GM12878 (cell line): ENCODE measurements at regions not wholly inside any gene's neighbourhood (a gene's known extent, or its start where the extent isn't known, plus 50 kb on each side); places are given as distances from the start of the nearest gene placed in this dataset.

ENCODE experiments used
- BHLHE40 ChIP-seq, 2 experiments: fragments of 450-650 bp in 1 of 2; IDR thresholded peaks; 2 replicates each; pipeline ENCODE4 v1.6.1; 2011 to 2017; ENCODE audit warnings: low read depth in 2 of 2, borderline replicate concordance in 1 of 2, improper control_type of control experiment in 1 of 2, low read length in 1 of 2, mild to moderate bottlenecking in 1 of 2
- CHD2 ChIP-seq: IDR thresholded peaks from 2 replicates; pipeline ENCODE4 v1.6.1; 2011; ENCODE audit warnings: low read depth, low read length, improper control_type of control experiment, borderline replicate concordance
- ESRRA ChIP-seq: IDR thresholded peaks from 2 replicates; pipeline ENCODE4 v1.6.1; 2012; ENCODE audit warnings: mild to moderate bottlenecking, low read length, improper control_type of control experiment
- HCFC1 ChIP-seq: fragments of 150-350 bp; IDR thresholded peaks from 2 replicates; pipeline ENCODE4 v1.6.1; 2014; ENCODE audit warnings: low read length
- HDGF ChIP-seq: fragments of 450-650 bp; IDR thresholded peaks from 2 replicates; pipeline ENCODE4 v1.6.1; 2016; ENCODE audit warnings: antibody characterized with exemption
- KDM1A ChIP-seq: fragments of 200-600 bp; sonication (generic); IDR thresholded peaks from 2 replicates; pipeline ENCODE4 v1.6.1; 2016; ENCODE audit warnings: borderline replicate concordance
- NFIC ChIP-seq: IDR thresholded peaks from 2 replicates; pipeline ENCODE4 v1.6.1; 2012; ENCODE audit warnings: low read depth, mild to moderate bottlenecking, inconsistent platforms, low read length, moderate library complexity
- POLR2A ChIP-seq: IDR thresholded peaks from 2 replicates; pipeline ENCODE4 v1.6.1; 2011; ENCODE audit warnings: low read depth, mild to moderate bottlenecking, low read length
- REST ChIP-seq: IDR thresholded peaks from 2 replicates; pipeline ENCODE4 v1.6.1; 2012; ENCODE audit warnings: mild to moderate bottlenecking, low read depth, low read length
- TAF1 ChIP-seq: IDR thresholded peaks from 2 replicates; pipeline ENCODE4 v1.6.1; 2011; ENCODE audit warnings: mild to moderate bottlenecking, low read depth, low read length, borderline replicate concordance
- YBX1 ChIP-seq: fragments of 450-650 bp; IDR thresholded peaks from 2 replicates; pipeline ENCODE4 v1.6.1; 2016; ENCODE audit warnings: antibody characterized with exemption
- YY1 ChIP-seq: IDR thresholded peaks from 2 replicates; pipeline ENCODE4 v1.6.1; 2011; ENCODE audit warnings: low read depth, mild to moderate bottlenecking, low read length
- TF ChIP-seq, protein P1 (sequence below): fragments of 450-650 bp; IDR thresholded peaks from 2 replicates; pipeline ENCODE4 v1.6.1; 2017; ENCODE audit warnings: antibody characterized with exemption, mild to moderate bottlenecking, moderate library complexity
- TF ChIP-seq, protein P2 (sequence below), 3 experiments: IDR thresholded peaks in 2 of 3; conservative IDR thresholded peaks in 1 of 3; 2 replicates each; pipeline ENCODE4 v1.5.1; 2011; ENCODE audit warnings: low read depth in 3 of 3, low read length in 3 of 3, mild to moderate bottlenecking in 3 of 3, control low read depth in 2 of 3, moderate library complexity in 2 of 3, inconsistent platforms in 1 of 3, mixed read lengths in 1 of 3; ENCODE audit not compliant: control insufficient read depth in 2 of 3, insufficient read depth in 1 of 3; ENCODE audit errors: extremely low read depth in 1 of 3

GRCh38 chr2:180356676-180357075, 349.6 kb upstream of the CWC22 start:
- TF ChIP-seq KDM1A (no peak), ESRRA (no peak), YY1 (no peak), BHLHE40 (IDR thresholded peaks at IDR 0.05; ENCODE audit: borderline replicate concordance in 1 of 2, low read depth in 2 of 2, low read length in 1 of 2) (no peak), POLR2A (no peak), REST (no peak), HCFC1 (no peak), TAF1 (no peak), NFIC (no peak), CHD2 (no peak), YBX1 (no peak), HDGF (no peak)
- TF ChIP-seq, protein P1, sequence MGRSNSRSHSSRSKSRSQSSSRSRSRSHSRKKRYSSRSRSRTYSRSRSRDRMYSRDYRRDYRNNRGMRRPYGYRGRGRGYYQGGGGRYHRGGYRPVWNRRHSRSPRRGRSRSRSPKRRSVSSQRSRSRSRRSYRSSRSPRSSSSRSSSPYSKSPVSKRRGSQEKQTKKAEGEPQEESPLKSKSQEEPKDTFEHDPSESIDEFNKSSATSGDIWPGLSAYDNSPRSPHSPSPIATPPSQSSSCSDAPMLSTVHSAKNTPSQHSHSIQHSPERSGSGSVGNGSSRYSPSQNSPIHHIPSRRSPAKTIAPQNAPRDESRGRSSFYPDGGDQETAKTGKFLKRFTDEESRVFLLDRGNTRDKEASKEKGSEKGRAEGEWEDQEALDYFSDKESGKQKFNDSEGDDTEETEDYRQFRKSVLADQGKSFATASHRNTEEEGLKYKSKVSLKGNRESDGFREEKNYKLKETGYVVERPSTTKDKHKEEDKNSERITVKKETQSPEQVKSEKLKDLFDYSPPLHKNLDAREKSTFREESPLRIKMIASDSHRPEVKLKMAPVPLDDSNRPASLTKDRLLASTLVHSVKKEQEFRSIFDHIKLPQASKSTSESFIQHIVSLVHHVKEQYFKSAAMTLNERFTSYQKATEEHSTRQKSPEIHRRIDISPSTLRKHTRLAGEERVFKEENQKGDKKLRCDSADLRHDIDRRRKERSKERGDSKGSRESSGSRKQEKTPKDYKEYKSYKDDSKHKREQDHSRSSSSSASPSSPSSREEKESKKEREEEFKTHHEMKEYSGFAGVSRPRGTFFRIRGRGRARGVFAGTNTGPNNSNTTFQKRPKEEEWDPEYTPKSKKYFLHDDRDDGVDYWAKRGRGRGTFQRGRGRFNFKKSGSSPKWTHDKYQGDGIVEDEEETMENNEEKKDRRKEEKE, result no peak
- TF ChIP-seq, protein P2, sequence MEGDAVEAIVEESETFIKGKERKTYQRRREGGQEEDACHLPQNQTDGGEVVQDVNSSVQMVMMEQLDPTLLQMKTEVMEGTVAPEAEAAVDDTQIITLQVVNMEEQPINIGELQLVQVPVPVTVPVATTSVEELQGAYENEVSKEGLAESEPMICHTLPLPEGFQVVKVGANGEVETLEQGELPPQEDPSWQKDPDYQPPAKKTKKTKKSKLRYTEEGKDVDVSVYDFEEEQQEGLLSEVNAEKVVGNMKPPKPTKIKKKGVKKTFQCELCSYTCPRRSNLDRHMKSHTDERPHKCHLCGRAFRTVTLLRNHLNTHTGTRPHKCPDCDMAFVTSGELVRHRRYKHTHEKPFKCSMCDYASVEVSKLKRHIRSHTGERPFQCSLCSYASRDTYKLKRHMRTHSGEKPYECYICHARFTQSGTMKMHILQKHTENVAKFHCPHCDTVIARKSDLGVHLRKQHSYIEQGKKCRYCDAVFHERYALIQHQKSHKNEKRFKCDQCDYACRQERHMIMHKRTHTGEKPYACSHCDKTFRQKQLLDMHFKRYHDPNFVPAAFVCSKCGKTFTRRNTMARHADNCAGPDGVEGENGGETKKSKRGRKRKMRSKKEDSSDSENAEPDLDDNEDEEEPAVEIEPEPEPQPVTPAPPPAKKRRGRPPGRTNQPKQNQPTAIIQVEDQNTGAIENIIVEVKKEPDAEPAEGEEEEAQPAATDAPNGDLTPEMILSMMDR (IDR thresholded peaks at IDR 0.05 in 2 of 3, conservative IDR thresholded peaks at IDR 0.05 in 1 of 3; ENCODE audit: control insufficient read depth in 2 of 3, extremely low read depth in 1 of 3, insufficient read depth in 1 of 3, low read depth in 3 of 3, low read length in 3 of 3), result no peak
